ENCODE measurements at regions not wholly inside any gene's neighbourhood (a gene's known extent, or its start where the extent isn't known, plus 50 kb on each side); places are given as distances from the start of the nearest gene placed in this dataset.

- intact Hi-C loops (cut with DNase I): no loop called here
- no peak overlapping the region for H3K4me3 ChIP-seq
- H3K9me3 ChIP-seq: no peaks in the 10 kb centered on the region
- H3K36me3 ChIP-seq: no peaks in the 10 kb centered on the region
- no peak for DNase-seq
- TF ChIP-seq CTCF (IDR thresholded peaks at IDR 0.05) (no peak), POLR2A (IDR thresholded peaks at IDR 0.05) (no peak), EP300 (IDR thresholded peaks at IDR 0.05) (no peak), POLR2AphosphoS5 (IDR thresholded peaks at IDR 0.05) (no peak)
- no peaks in the 10 kb centered on the region for H3K4me1 ChIP-seq
- H3K27me3 ChIP-seq: no peaks in the 10 kb centered on the region
- H3K27ac ChIP-seq: no peak overlapping the region
Observed at GRCh38 chr2:75277111-75277510, 77.8 kb upstream of the TACR1 start.

- Histone ChIP-seq H3K9me3 (no peaks in the 10 kb centered on the region), H3K27ac (no peak overlapping the region), H3K4me3 (no peak overlapping the region), H3K27me3 (no peaks in the 10 kb centered on the region), H3K36me3 (no peaks in the 10 kb centered on the region), H3K4me1 (no peaks in the 10 kb centered on the region)
- intact Hi-C loops (cut with DNase I): no loop called here
- WGBS, 2 donors: 38 to 63% methylated on average over 8 of the region's 8 CpGs
- no peak for DNase-seq
- TF ChIP-seq EP300 (IDR thresholded peaks at IDR 0.05): no peak
- TF ChIP-seq POLR2AphosphoS5 (IDR thresholded peaks at IDR 0.05): no peak
- no peak for TF ChIP-seq POLR2A (IDR thresholded peaks at IDR 0.05)
- TF ChIP-seq CTCF (IDR thresholded peaks at IDR 0.05): no peak
Observed at GRCh38 chr2:75276093-75277029, 77.0 kb upstream of the TACR1 start.

- 91 to 96% methylated on average over 1 of the region's 1 CpG for WGBS, 2 donors
- Histone ChIP-seq H3K27me3 (no peaks in the 10 kb centered on the region), H3K27ac (no peak overlapping the region), H3K36me3 (no peaks in the 10 kb centered on the region), H3K4me1 (no peaks in the 10 kb centered on the region), H3K4me3 (no peak overlapping the region), H3K9me3 (no peaks in the 10 kb centered on the region)
- no peak for DNase-seq
- TF ChIP-seq CTCF (IDR thresholded peaks at IDR 0.05) (no peak), POLR2A (IDR thresholded peaks at IDR 0.05) (no peak), POLR2AphosphoS5 (IDR thresholded peaks at IDR 0.05) (no peak), EP300 (IDR thresholded peaks at IDR 0.05) (no peak)
- intact Hi-C loops (cut with DNase I): no loop called here
Observed at GRCh38 chr2:75274936-75275335, 75.6 kb upstream of the TACR1 start.

GRCh38 chr2:75268112-75268511 lies 68.8 kb upstream of the TACR1 start:
- DNase-seq: no peak
- intact Hi-C loops (cut with DNase I): no loop called here
- 20 to 63% methylated on average over 4 of the region's 4 CpGs for WGBS, 2 donors

GRCh38 chr2:75261923-75262322 lies 62.6 kb upstream of the TACR1 start:
- DNase-seq: no peak
- Histone ChIP-seq H3K27ac (no peak overlapping the region), H3K4me1 (no peaks in the 10 kb centered on the region), H3K4me3 (no peak overlapping the region), H3K9me3 (peaks cover 0 to 8% (median 2%) of the 10 kb centered on the region in 4 donors), H3K27me3 (no peaks in the 10 kb centered on the region), H3K36me3 (no peaks in the 10 kb centered on the region)
- intact Hi-C loops (cut with DNase I): no loop called here
- TF ChIP-seq EP300 (IDR thresholded peaks at IDR 0.05) (no peak), POLR2AphosphoS5 (IDR thresholded peaks at IDR 0.05) (no peak), CTCF (IDR thresholded peaks at IDR 0.05) (no peak), POLR2A (IDR thresholded peaks at IDR 0.05) (no peak)

More at GRCh38 chr2:75268112-75268511, 68.8 kb upstream of the TACR1 start:
- Histone ChIP-seq H3K4me1 (no peaks in the 10 kb centered on the region), H3K36me3 (no peaks in the 10 kb centered on the region), H3K4me3 (no peak overlapping the region), H3K9me3 (no peaks in the 10 kb centered on the region), H3K27me3 (no peaks in the 10 kb centered on the region), H3K27ac (no peak overlapping the region)
- TF ChIP-seq POLR2AphosphoS5 (IDR thresholded peaks at IDR 0.05) (no peak), POLR2A (IDR thresholded peaks at IDR 0.05) (no peak)

Measured in sigmoid colon (tissue), 6 donors.